ENCODE measurements at regions not wholly inside any gene's neighbourhood (a gene's known extent, or its start where the extent isn't known, plus 50 kb on each side); places are given as distances from the start of the nearest gene placed in this dataset.

DNA sequence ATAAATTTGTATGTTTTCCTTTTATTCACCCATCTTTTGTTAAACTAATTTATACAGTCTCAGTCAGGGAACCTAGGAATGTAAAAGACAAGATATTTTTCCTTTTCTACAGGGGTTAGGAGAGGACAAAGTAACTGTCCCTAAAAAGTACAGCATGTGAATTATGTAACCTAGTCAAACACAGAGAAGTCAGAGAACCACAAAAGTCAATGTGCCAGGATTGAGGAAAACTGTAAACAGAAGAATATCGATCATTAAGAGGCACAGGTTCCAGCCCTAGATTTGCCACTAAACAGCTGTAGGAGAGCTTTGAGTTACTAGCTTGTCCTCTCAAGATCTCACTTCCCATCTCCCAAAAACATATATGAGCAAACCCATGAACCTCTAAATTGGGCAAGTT is 550.9 kb upstream of the FAT3 start:
- H3K4me3 ChIP-seq (ENCODE audit: low read depth, low read length), result no peak overlapping the region
- H3K27me3 ChIP-seq (ENCODE audit: control insufficient read depth, insufficient read depth, low read length), result no peaks in the 10 kb centered on the region
- H3K9ac ChIP-seq (ENCODE audit: low read depth, low read length), result no peak overlapping the region
- no peaks in the 10 kb centered on the region for H3K36me3 ChIP-seq (ENCODE audit: control insufficient read depth, insufficient read depth, low read length)
- no peaks in the 10 kb centered on the region for H3K9me3 ChIP-seq (ENCODE audit: control insufficient read depth, insufficient read depth, low read length)
- no peaks in the 10 kb centered on the region for H3K4me1 ChIP-seq (ENCODE audit: control insufficient read depth, insufficient read depth, low read length)

DNA sequence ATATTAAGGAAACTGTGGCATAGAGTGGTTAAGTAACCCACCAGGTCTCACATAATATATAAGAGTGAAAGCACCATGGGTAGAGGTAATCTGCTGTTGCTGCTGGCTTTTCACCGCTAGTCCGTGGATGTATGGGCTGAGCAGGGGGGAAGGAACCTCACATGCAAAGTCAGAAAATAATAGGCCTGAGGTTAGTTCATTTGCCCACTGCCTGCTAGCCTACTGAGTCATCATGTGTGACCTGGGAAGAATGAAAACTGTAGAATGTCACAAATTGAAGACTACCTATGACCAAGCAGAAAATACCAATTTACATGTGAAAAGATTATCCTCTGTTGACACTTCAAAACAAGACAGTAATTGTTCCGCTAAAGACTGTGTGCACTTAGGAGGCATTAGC is 560.1 kb upstream of the FAT3 start:
- no peaks in the 10 kb centered on the region for H3K9me3 ChIP-seq (ENCODE audit: control insufficient read depth, insufficient read depth, low read length)
- no peaks in the 10 kb centered on the region for H3K36me3 ChIP-seq (ENCODE audit: control insufficient read depth, insufficient read depth, low read length)
- H3K4me1 ChIP-seq (ENCODE audit: control insufficient read depth, insufficient read depth, low read length), result no peaks in the 10 kb centered on the region
- no peak overlapping the region for H3K4me3 ChIP-seq (ENCODE audit: low read depth, low read length)
- no peak overlapping the region for H3K9ac ChIP-seq (ENCODE audit: low read depth, low read length)
- H3K27me3 ChIP-seq (ENCODE audit: control insufficient read depth, insufficient read depth, low read length), result no peaks in the 10 kb centered on the region

DNA sequence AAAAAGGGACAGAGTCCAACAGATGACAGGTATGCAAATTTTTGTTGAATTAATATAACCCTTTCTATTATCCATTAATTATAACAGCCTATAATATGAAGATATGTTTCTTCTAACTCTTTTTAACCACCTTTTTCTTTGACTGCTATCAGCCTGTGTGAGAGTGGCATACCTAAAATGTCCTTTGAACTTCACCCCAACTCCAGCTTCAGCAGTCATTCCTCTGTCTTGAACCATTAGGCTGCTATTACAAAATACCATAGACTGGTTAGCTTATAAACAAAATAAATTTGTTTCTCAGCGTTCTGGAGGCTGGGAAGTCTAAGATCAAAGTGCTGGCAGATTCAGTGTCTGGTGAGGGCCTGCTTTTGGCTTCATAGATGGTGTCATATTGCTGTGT is 564.6 kb upstream of the FAT3 start:
- no peaks in the 10 kb centered on the region for H3K4me1 ChIP-seq (ENCODE audit: control insufficient read depth, insufficient read depth, low read length)

DNA sequence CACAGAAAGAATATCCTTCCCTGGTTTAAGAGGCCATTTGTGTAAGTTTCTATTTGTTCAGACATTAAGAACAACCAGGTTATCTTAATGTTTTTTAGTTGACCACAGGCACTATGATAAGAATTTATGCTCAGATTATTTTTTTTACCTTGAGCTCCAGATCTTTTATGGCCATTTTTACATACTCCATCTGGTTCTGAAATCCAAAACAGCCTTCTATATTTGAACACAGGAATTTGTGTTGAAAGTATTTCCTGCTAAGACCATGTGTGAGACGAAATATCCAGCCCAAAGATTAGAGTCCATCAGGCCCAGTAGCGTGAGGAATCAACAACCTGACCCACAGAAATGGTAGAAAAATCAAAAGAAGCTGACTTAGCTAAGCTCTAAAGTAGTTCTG is 569.9 kb upstream of the FAT3 start:
- Histone ChIP-seq H3K36me3 (ENCODE audit: control insufficient read depth, insufficient read depth, low read length) (no peaks in the 10 kb centered on the region), H3K9ac (ENCODE audit: low read depth, low read length) (no peak overlapping the region), H3K4me1 (ENCODE audit: control insufficient read depth, insufficient read depth, low read length) (no peaks in the 10 kb centered on the region), H3K9me3 (ENCODE audit: control insufficient read depth, insufficient read depth, low read length) (no peaks in the 10 kb centered on the region), H3K4me3 (ENCODE audit: low read depth, low read length) (no peak overlapping the region), H3K27me3 (ENCODE audit: control insufficient read depth, insufficient read depth, low read length) (no peaks in the 10 kb centered on the region)

More for the DNA sequence above, 564.6 kb upstream of the FAT3 start:
- Histone ChIP-seq H3K9ac (ENCODE audit: low read depth, low read length) (no peak overlapping the region), H3K27me3 (ENCODE audit: control insufficient read depth, insufficient read depth, low read length) (no peaks in the 10 kb centered on the region), H3K36me3 (ENCODE audit: control insufficient read depth, insufficient read depth, low read length) (no peaks in the 10 kb centered on the region), H3K4me3 (ENCODE audit: low read depth, low read length) (no peak overlapping the region), H3K9me3 (ENCODE audit: control insufficient read depth, insufficient read depth, low read length) (no peaks in the 10 kb centered on the region)

DNA sequence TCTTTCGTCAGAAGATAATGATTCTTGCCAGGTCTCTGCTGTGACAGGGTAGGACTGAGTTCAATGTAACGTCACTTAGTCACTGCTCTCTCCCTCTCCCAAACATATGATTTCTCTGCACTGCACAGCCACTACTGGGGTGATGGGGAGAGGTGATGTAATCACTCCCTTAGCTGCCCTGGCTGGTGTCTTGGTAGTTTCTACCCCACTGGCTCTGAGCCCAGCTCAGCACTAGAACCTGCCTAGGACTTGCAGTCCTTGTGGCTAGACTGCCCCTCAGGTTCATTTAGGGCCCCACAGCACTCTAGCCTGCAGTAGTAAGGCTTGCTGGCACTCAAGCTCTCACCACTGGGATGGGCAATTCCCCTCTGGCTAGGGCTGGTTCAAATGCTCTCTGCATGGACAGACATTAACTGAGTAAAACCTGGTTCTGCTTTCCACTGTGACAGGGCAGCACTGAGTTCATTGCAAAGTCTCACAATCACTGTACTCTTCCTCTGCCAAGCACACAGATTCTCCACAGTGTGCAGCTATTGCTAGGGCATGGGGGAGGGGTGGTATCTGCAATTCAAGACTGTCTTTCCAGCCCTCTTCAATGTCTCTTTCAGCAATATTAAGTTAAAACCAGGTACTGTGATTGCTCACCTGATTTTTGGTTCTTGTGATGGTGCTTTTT is 571.4 kb upstream of the FAT3 start:
- no peaks in the 10 kb centered on the region for H3K9me3 ChIP-seq (ENCODE audit: control insufficient read depth, insufficient read depth, low read length)

DNA sequence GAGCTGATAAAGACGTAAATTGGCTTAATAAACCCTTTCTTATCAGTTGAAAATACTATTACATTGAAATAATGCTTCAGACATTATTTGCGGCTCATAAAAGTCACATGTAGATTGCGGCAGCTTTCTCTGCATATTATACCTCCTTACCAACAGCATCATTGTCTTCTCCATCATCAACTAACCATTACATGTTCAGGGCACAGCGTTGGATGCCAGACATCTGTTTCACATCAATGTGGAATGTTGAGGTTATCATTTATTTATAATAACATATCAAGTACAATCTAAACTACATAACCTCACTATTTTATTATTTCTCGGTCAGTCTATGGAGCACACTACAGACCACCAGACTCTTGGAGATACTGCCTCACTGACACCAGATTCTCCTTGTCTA is 573.8 kb upstream of the FAT3 start:
- Histone ChIP-seq H3K4me3 (ENCODE audit: low read depth, low read length) (no peak overlapping the region), H3K9me3 (ENCODE audit: control insufficient read depth, insufficient read depth, low read length) (no peaks in the 10 kb centered on the region), H3K27me3 (ENCODE audit: control insufficient read depth, insufficient read depth, low read length) (no peaks in the 10 kb centered on the region), H3K4me1 (ENCODE audit: control insufficient read depth, insufficient read depth, low read length) (no peaks in the 10 kb centered on the region), H3K9ac (ENCODE audit: low read depth, low read length) (no peak overlapping the region), H3K36me3 (ENCODE audit: control insufficient read depth, insufficient read depth, low read length) (no peaks in the 10 kb centered on the region)

More for the DNA sequence above, 571.4 kb upstream of the FAT3 start:
- Histone ChIP-seq H3K27me3 (ENCODE audit: control insufficient read depth, insufficient read depth, low read length) (no peaks in the 10 kb centered on the region), H3K4me1 (ENCODE audit: control insufficient read depth, insufficient read depth, low read length) (no peaks in the 10 kb centered on the region), H3K36me3 (ENCODE audit: control insufficient read depth, insufficient read depth, low read length) (no peaks in the 10 kb centered on the region), H3K9ac (ENCODE audit: low read depth, low read length) (no peak overlapping the region), H3K4me3 (ENCODE audit: low read depth, low read length) (no peak overlapping the region)

DNA sequence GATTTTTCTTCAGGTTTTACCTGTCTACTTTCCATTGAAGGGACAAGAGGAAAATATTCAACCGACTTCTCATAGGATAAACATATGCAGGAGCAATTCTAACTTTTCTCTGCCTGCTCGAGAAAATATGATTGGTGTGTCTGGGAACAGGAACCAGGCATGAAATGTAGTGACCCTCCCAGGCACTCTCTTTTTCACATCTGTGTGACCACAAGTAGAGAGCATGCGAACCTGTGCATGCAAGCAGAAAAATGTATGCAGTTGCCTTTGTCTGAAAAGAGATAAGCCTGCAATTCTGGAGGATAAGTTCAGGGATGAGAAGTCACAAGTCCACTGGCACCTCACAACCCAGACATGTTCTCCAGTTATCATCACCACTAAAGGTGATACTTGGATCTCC is 583.5 kb upstream of the FAT3 start:
- H3K36me3 ChIP-seq (ENCODE audit: control insufficient read depth, insufficient read depth, low read length), result no peaks in the 10 kb centered on the region

DNA sequence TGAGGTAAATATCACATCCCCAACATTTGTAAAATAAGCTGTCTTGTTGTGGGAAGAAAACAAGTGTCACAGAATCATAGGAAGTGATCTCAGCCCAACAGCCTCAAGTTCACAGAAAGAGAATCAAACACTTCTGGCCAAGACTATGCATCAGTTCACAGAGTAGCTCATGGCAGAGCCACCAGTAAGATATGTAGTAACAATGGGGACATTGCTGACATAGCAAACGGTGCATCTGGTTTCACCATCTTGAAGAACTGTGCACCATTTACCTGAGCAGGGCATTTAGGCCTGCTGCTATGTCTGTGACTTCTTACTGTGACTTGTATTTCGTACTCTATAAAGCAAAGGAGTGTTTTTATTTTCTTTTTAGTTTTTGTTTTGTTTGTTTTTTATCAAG is 585.3 kb upstream of the FAT3 start:
- H3K36me3 ChIP-seq (ENCODE audit: control insufficient read depth, insufficient read depth, low read length), result no peaks in the 10 kb centered on the region
- no peaks in the 10 kb centered on the region for H3K9me3 ChIP-seq (ENCODE audit: control insufficient read depth, insufficient read depth, low read length)
- no peaks in the 10 kb centered on the region for H3K4me1 ChIP-seq (ENCODE audit: control insufficient read depth, insufficient read depth, low read length)
- H3K9ac ChIP-seq (ENCODE audit: low read depth, low read length), result no peak overlapping the region
- H3K4me3 ChIP-seq (ENCODE audit: low read depth, low read length), result no peak overlapping the region
- no peaks in the 10 kb centered on the region for H3K27me3 ChIP-seq (ENCODE audit: control insufficient read depth, insufficient read depth, low read length)

More for the DNA sequence above, 583.5 kb upstream of the FAT3 start:
- no peak overlapping the region for H3K9ac ChIP-seq (ENCODE audit: low read depth, low read length)
- no peak overlapping the region for H3K4me3 ChIP-seq (ENCODE audit: low read depth, low read length)
- no peaks in the 10 kb centered on the region for H3K27me3 ChIP-seq (ENCODE audit: control insufficient read depth, insufficient read depth, low read length)
- H3K4me1 ChIP-seq (ENCODE audit: control insufficient read depth, insufficient read depth, low read length), result no peaks in the 10 kb centered on the region
- no peaks in the 10 kb centered on the region for H3K9me3 ChIP-seq (ENCODE audit: control insufficient read depth, insufficient read depth, low read length)

DNA sequence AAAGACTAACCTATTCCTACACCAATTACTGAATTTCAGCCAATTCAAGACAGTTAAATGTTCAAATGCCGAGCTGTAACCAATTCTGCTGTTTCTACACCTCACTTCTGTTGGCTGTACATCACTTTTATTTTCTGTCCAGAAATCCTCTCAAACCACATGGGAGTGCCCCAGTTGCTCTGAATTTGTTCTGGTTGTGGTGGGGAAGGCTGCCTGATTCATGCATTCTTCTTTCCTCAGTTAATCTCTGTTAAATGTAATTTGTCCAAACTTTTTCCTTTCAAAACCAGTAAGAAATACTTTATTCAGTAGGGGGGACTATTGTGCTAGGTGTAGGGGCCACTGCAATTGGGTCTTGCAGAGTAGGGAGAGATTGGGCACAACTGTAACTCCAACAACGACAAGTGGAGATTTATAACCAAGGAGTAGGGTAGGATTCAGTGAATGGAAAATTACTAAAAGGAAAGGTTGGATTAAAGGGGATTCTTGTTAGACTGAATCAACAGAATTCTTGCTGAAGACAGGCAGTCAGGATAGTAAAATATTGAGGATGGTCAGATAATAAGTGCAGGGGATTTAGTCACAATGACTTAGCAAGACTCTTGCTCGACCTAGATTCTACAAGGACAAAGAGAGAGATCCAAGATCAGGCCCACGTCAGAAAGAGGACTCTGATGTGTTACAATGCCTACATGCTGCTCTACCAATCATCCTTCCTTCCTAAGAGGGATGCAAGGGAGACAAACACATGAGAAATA is 593.5 kb upstream of the FAT3 start:
- no peaks in the 10 kb centered on the region for H3K4me1 ChIP-seq (ENCODE audit: control insufficient read depth, insufficient read depth, low read length)
- no peak overlapping the region for H3K4me3 ChIP-seq (ENCODE audit: low read depth, low read length)
- H3K9ac ChIP-seq (ENCODE audit: low read depth, low read length), result no peak overlapping the region
- H3K36me3 ChIP-seq (ENCODE audit: control insufficient read depth, insufficient read depth, low read length), result no peaks in the 10 kb centered on the region
- H3K27me3 ChIP-seq (ENCODE audit: control insufficient read depth, insufficient read depth, low read length), result no peaks in the 10 kb centered on the region
- H3K9me3 ChIP-seq (ENCODE audit: control insufficient read depth, insufficient read depth, low read length), result no peaks in the 10 kb centered on the region

DNA sequence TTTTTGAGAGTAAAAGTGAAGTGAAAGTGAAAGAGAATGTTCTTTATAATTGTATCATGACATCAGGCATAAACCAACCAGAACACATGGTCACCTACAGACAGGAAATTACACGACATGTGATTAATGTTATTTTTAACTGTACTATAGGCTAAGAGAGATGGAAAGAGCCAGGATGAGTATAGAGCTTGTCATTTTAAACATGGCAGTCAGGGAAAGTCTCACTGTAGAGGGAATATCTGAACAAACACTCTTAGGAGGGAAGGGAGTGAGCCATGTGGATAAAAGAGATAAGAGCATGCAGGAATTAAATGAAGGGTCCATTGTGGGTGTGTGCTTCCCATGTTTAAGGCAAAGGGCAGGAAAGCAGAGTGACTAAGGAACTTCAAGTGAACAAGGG is 599.1 kb upstream of the FAT3 start:
- H3K36me3 ChIP-seq (ENCODE audit: control insufficient read depth, insufficient read depth, low read length), result no peaks in the 10 kb centered on the region
- H3K9ac ChIP-seq (ENCODE audit: low read depth, low read length), result no peak overlapping the region
- H3K9me3 ChIP-seq (ENCODE audit: control insufficient read depth, insufficient read depth, low read length), result no peaks in the 10 kb centered on the region
- no peaks in the 10 kb centered on the region for H3K27me3 ChIP-seq (ENCODE audit: control insufficient read depth, insufficient read depth, low read length)
- H3K4me3 ChIP-seq (ENCODE audit: low read depth, low read length), result no peak overlapping the region
- no peaks in the 10 kb centered on the region for H3K4me1 ChIP-seq (ENCODE audit: control insufficient read depth, insufficient read depth, low read length)

DNA sequence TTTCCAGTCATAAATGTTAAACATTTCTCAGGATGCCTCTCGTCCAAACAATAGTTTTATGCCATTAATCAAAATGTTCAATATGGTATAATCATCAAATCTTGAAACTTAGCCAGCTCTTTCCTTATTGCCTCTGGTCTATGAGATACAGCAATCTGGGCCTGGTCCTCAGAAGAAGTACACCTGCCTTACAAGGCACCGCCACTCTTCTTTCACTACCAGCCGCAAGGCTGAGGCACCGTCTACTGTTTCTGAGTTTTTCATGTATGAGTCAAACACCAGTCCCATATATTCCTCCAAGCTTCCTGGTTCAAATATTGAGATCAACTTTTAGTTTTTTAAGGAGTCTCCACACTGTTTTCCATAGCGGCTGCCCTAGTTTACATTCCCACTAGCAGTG is 600.6 kb upstream of the FAT3 start:
- no peak overlapping the region for H3K4me3 ChIP-seq (ENCODE audit: low read depth, low read length)
- no peaks in the 10 kb centered on the region for H3K9me3 ChIP-seq (ENCODE audit: control insufficient read depth, insufficient read depth, low read length)
- no peaks in the 10 kb centered on the region for H3K36me3 ChIP-seq (ENCODE audit: control insufficient read depth, insufficient read depth, low read length)
- H3K9ac ChIP-seq (ENCODE audit: low read depth, low read length), result no peak overlapping the region
- H3K4me1 ChIP-seq (ENCODE audit: control insufficient read depth, insufficient read depth, low read length), result no peaks in the 10 kb centered on the region
- H3K27me3 ChIP-seq (ENCODE audit: control insufficient read depth, insufficient read depth, low read length), result no peaks in the 10 kb centered on the region

DNA sequence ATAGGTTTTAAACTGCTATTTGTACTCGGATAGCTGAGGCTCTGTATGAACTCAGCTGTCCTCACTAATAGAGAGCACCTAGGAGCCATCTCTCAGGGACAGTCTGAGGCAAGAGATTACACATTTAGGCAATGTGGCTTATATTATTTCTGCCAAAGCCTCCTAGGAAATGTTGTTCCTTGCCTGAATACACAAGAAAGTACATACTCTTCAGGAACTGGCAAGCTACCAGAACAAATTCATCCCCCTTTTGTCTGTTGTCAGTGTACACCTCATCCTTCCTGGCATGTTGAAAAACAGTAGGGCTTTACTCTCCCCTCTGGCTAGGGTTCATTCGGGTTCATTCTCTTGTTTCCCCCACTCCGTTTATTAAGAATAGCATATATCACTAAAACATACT is 615.9 kb upstream of the FAT3 start:
- Histone ChIP-seq H3K4me1 (ENCODE audit: control insufficient read depth, insufficient read depth, low read length) (no peaks in the 10 kb centered on the region), H3K36me3 (ENCODE audit: control insufficient read depth, insufficient read depth, low read length) (no peaks in the 10 kb centered on the region), H3K9ac (ENCODE audit: low read depth, low read length) (no peak overlapping the region), H3K27me3 (ENCODE audit: control insufficient read depth, insufficient read depth, low read length) (no peaks in the 10 kb centered on the region), H3K4me3 (ENCODE audit: low read depth, low read length) (no peak overlapping the region), H3K9me3 (ENCODE audit: control insufficient read depth, insufficient read depth, low read length) (no peaks in the 10 kb centered on the region)
